Erythroblast (primary cell): ENCODE measurements at regions not wholly inside any gene's neighbourhood (a gene's known extent, or its start where the extent isn't known, plus 50 kb on each side); places are given as distances from the start of the nearest gene placed in this dataset.

ENCODE experiments used
- DNase-seq, 2 experiments: peaks; one replicate each; lab custom pipeline; 2025; lab: John Stamatoyannopoulos, UW
- GATA1 ChIP-seq: IDR thresholded peaks from 2 replicates; pipeline ENCODE4 v1.6.1; 2011; ENCODE audit warnings: low read depth, mild to moderate bottlenecking, control low read depth, low read length, moderate library complexity
- POLR2A ChIP-seq: IDR thresholded peaks from 2 replicates; pipeline ENCODE4 v1.6.1; 2011; ENCODE audit warnings: mild to moderate bottlenecking, low read length

GRCh38 chr20:58162986-58163385 lies 65.5 kb downstream of the ANKRD60 start:
- TF ChIP-seq GATA1 (no peak), POLR2A (no peak)
- DNase-seq: no peak

GRCh38 chr20:58161192-58161591 lies 67.3 kb downstream of the ANKRD60 start:
- TF ChIP-seq POLR2A: no peak
- no peak for TF ChIP-seq GATA1
- no peak for DNase-seq

GRCh38 chr20:58160451-58161061 lies 67.9 kb downstream of the ANKRD60 start:
- no peak for TF ChIP-seq GATA1
- TF ChIP-seq POLR2A: no peak
- no peak for DNase-seq

- DNase-seq: no peak
- no peak for TF ChIP-seq GATA1
- no peak for TF ChIP-seq POLR2A
These were observed 73.1 kb downstream of the ANKRD60 start for GRCh38 chr20:58155148-58155925.

- no peak for DNase-seq
- TF ChIP-seq GATA1 (no peak), POLR2A (no peak)
These were observed 74.3 kb downstream of the ANKRD60 start for GRCh38 chr20:58154113-58154512.

- no peak for DNase-seq
- TF ChIP-seq POLR2A (no peak), GATA1 (no peak)
These were observed 75.3 kb downstream of the ANKRD60 start for GRCh38 chr20:58153121-58153520.

- TF ChIP-seq POLR2A (no peak), GATA1 (no peak)
- no peak for DNase-seq
These were observed 77.7 kb downstream of the ANKRD60 start for GRCh38 chr20:58150772-58151171.

GRCh38 chr20:58149437-58150091 lies 78.9 kb downstream of the ANKRD60 start:
- TF ChIP-seq POLR2A (no peak), GATA1 (no peak)
- DNase-seq: no peak

- no peak for DNase-seq
These were observed 79.6 kb downstream of the ANKRD60 start for GRCh38 chr20:58148891-58149290.

GRCh38 chr20:58147628-58148370 lies 80.7 kb downstream of the ANKRD60 start:
- TF ChIP-seq POLR2A: no peak
- TF ChIP-seq GATA1: no peak
- no peak for DNase-seq

More at GRCh38 chr20:58148891-58149290, 79.6 kb downstream of the ANKRD60 start:
- TF ChIP-seq POLR2A: no peak
- no peak for TF ChIP-seq GATA1

- no peak for DNase-seq
- no peak for TF ChIP-seq GATA1
- no peak for TF ChIP-seq POLR2A
These were observed 81.7 kb downstream of the ANKRD60 start for GRCh38 chr20:58146746-58147140.

- TF ChIP-seq POLR2A: no peak
- TF ChIP-seq GATA1: no peak
- no peak for DNase-seq
These were observed 82.2 kb downstream of the ANKRD60 start for GRCh38 chr20:58146081-58146745.

- DNase-seq: no peak
These were observed 82.9 kb downstream of the ANKRD60 start for GRCh38 chr20:58145506-58146080.

More at GRCh38 chr20:58145506-58146080, 82.9 kb downstream of the ANKRD60 start:
- no peak for TF ChIP-seq GATA1
- TF ChIP-seq POLR2A: no peak
